GM23338 (cell line): ENCODE measurements at regions not wholly inside any gene's neighbourhood (a gene's known extent, or its start where the extent isn't known, plus 50 kb on each side); places are given as distances from the start of the nearest gene placed in this dataset.

Experiments used
- ATAC-seq: fragments of 200-7000 bp; cut with Tn5 transposase; 3 replicates; pipeline ENCODE4 v1.9.1; 2020
- DNase-seq: peaks from one replicate; pipeline ENCODE4 v3.0.0-alpha.2; 2015; ENCODE audit warnings: low spot score
- H2AFZ ChIP-seq: fragments of 200-600 bp; sonication (generic); 2 replicates; pipeline ENCODE4 v1.8.0; 2016; ENCODE audit warnings: antibody characterized with exemption, mild to moderate bottlenecking, moderate library complexity
- H3F3A ChIP-seq: fragments of 200-600 bp; sonication (generic); replicated peaks from 2 replicates; pipeline ENCODE4 v1.8.0; 2017; ENCODE audit warnings: antibody characterized with exemption, mixed run types, low read depth
- H3K27ac ChIP-seq: fragments of 200-600 bp; sonication (generic); 2 replicates; pipeline ENCODE4 v1.6.1; 2016; ENCODE audit warnings: low read depth
- H3K27me3 ChIP-seq: fragments of 200-600 bp; sonication (generic); 2 replicates; pipeline ENCODE4 v1.8.0; 2016; ENCODE audit warnings: mild to moderate bottlenecking, mixed run types, moderate library complexity; ENCODE audit not compliant: insufficient read depth
- H3K36me3 ChIP-seq: fragments of 200-600 bp; sonication (generic); 2 replicates; pipeline ENCODE4 v1.8.0; 2016; ENCODE audit warnings: mild to moderate bottlenecking; ENCODE audit not compliant: insufficient read depth
- H3K4me1 ChIP-seq: fragments of 200-600 bp; sonication (generic); 2 replicates; pipeline ENCODE4 v1.8.0; 2016; ENCODE audit warnings: mild to moderate bottlenecking, moderate library complexity; ENCODE audit not compliant: insufficient read depth
- H3K4me2 ChIP-seq: fragments of 200-600 bp; sonication (generic); 2 replicates; pipeline ENCODE4 v1.7.1; 2017; ENCODE audit warnings: mixed run types
- H3K4me3 ChIP-seq: fragments of 200-600 bp; sonication (generic); 2 replicates; pipeline ENCODE4 v1.6.1; 2016; ENCODE audit warnings: mixed run types
- H3K79me2 ChIP-seq: fragments of 200-600 bp; sonication (generic); replicated peaks from 2 replicates; pipeline ENCODE4 v1.8.0; 2017; ENCODE audit warnings: mild to moderate bottlenecking; ENCODE audit not compliant: insufficient read depth
- H3K9me2 ChIP-seq: fragments of 200-600 bp; sonication (generic); 2 replicates; pipeline ENCODE4 v1.8.0; 2017; ENCODE audit not compliant: insufficient read depth
- H4K20me1 ChIP-seq: fragments of 200-600 bp; sonication (generic); replicated peaks from 2 replicates; pipeline ENCODE4 v1.8.0; 2017; ENCODE audit warnings: mild to moderate bottlenecking; ENCODE audit not compliant: insufficient read depth
- H3K27ac Mint-ChIP-seq: 2 replicates; pipeline ENCODE4 v1.8.0; 2020; ENCODE audit warnings: inconsistent platforms, mild to moderate bottlenecking, moderate library complexity, mixed read lengths
- H3K27me3 Mint-ChIP-seq: 3 replicates; pipeline ENCODE4 v1.8.0; 2022; ENCODE audit warnings: low read depth, mild to moderate bottlenecking, moderate library complexity, mixed read lengths, inconsistent platforms; ENCODE audit not compliant: insufficient read depth, poor library complexity
- H3K36me3 Mint-ChIP-seq: 3 replicates; pipeline ENCODE4 v1.8.0; 2021; ENCODE audit warnings: low read depth, mild to moderate bottlenecking, inconsistent platforms, moderate library complexity, mixed read lengths
- H3K4me1 Mint-ChIP-seq: 3 replicates; pipeline ENCODE4 v1.8.0; 2020; ENCODE audit warnings: mild to moderate bottlenecking, inconsistent platforms, mixed read lengths
- H3K4me3 Mint-ChIP-seq: 3 replicates; pipeline ENCODE4 v1.8.0; 2021; ENCODE audit warnings: moderate library complexity, mild to moderate bottlenecking, inconsistent platforms, mixed read lengths
- H3K9me3 Mint-ChIP-seq: 3 replicates; pipeline ENCODE4 v1.8.0; 2020; ENCODE audit warnings: moderate library complexity, mild to moderate bottlenecking, inconsistent platforms, mixed read lengths
- CREB1 ChIP-seq: fragments of 250-450 bp; sonication (Bioruptor Pico); IDR thresholded peaks from 2 replicates; pipeline ENCODE4 v1.5.0; 2020; ENCODE audit warnings: low read depth, mild to moderate bottlenecking, moderate library complexity
- EZH2 ChIP-seq: fragments of 200-600 bp; sonication (generic); IDR thresholded peaks from one replicate; pipeline ENCODE4 v1.8.0; 2017; ENCODE audit warnings: antibody characterized with exemption, mild to moderate bottlenecking, low read depth; ENCODE audit not compliant: unreplicated experiment
- EZH2phosphoT487 ChIP-seq: fragments of 200-600 bp; sonication (generic); IDR thresholded peaks from one replicate; pipeline ENCODE4 v1.8.1; 2018; ENCODE audit warnings: antibody characterized with exemption; ENCODE audit not compliant: unreplicated experiment
- JUNB ChIP-seq: IDR thresholded peaks from one replicate; pipeline ENCODE4 v1.6.1; 2016; ENCODE audit warnings: antibody characterized with exemption; ENCODE audit not compliant: unreplicated experiment
- NANOG ChIP-seq: IDR thresholded peaks from 2 replicates; pipeline ENCODE4 v1.6.1; 2016; ENCODE audit warnings: antibody characterized with exemption, borderline replicate concordance
- STAT1 ChIP-seq: IDR thresholded peaks from one replicate; pipeline ENCODE4 v1.6.1; 2016; ENCODE audit warnings: antibody characterized with exemption; ENCODE audit not compliant: unreplicated experiment
- ZNF114 ChIP-seq: fragments of 250-450 bp; sonication (Bioruptor Pico); IDR thresholded peaks from 2 replicates; pipeline ENCODE4 v1.5.0; 2020; ENCODE audit warnings: mild to moderate bottlenecking, moderate library complexity
- ZNF331 ChIP-seq: fragments of 250-450 bp; sonication (Bioruptor Pico); IDR thresholded peaks from 2 replicates; pipeline ENCODE4 v1.5.0; 2020; ENCODE audit warnings: low read depth, mild to moderate bottlenecking, moderate library complexity
- TF ChIP-seq, protein P1 (sequence below), 2 experiments: fragments of 200-600 bp in 1 of 2; sonication (generic) in 1 of 2; conservative IDR thresholded peaks; 2 replicates each; pipeline versions ENCODE4 v1.5.1 to v1.6.1; 2016 to 2017; ENCODE audit warnings: antibody characterized with exemption in 2 of 2, low read depth in 2 of 2, mild to moderate bottlenecking in 2 of 2, moderate library complexity in 1 of 2
- TF ChIP-seq, protein P2 (sequence below): IDR thresholded peaks from one replicate; pipeline ENCODE4 v1.6.1; 2018; ENCODE audit warnings: antibody characterized with exemption; ENCODE audit not compliant: unreplicated experiment
- TF ChIP-seq, protein P3 (sequence below): IDR thresholded peaks from 2 replicates; pipeline ENCODE4 v1.6.1; 2016; ENCODE audit warnings: antibody characterized with exemption

DNA sequence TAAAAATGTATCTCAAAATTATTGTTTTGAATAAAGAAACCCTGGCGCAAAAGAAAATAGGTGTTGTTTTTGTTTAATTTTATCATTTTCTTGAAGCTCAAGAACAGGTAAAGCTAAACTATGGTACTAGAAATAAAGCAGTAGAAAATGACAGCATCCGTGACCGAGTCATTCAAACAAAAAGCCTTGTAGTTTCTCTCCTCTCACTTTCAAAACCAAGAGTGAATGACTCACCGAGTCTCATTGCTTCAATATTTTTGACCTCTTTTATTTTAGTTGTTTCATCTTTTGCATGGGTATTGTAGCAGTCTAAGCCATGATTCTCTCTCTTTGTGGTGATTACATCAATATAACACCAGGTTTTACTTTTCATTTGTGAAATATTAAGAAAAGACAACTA is 396.5 kb downstream of the POM121L12 start:
- no peak for TF ChIP-seq CREB1 (CRISPR knock-in tag)
- no peak for TF ChIP-seq NANOG
- TF ChIP-seq, protein P1, sequence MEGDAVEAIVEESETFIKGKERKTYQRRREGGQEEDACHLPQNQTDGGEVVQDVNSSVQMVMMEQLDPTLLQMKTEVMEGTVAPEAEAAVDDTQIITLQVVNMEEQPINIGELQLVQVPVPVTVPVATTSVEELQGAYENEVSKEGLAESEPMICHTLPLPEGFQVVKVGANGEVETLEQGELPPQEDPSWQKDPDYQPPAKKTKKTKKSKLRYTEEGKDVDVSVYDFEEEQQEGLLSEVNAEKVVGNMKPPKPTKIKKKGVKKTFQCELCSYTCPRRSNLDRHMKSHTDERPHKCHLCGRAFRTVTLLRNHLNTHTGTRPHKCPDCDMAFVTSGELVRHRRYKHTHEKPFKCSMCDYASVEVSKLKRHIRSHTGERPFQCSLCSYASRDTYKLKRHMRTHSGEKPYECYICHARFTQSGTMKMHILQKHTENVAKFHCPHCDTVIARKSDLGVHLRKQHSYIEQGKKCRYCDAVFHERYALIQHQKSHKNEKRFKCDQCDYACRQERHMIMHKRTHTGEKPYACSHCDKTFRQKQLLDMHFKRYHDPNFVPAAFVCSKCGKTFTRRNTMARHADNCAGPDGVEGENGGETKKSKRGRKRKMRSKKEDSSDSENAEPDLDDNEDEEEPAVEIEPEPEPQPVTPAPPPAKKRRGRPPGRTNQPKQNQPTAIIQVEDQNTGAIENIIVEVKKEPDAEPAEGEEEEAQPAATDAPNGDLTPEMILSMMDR (conservative IDR thresholded peaks at IDR 0.05; ENCODE audit: low read depth in 2 of 2) = no peak
- TF ChIP-seq ZNF331 (CRISPR knock-in tag) = no peak
- TF ChIP-seq, protein P2, sequence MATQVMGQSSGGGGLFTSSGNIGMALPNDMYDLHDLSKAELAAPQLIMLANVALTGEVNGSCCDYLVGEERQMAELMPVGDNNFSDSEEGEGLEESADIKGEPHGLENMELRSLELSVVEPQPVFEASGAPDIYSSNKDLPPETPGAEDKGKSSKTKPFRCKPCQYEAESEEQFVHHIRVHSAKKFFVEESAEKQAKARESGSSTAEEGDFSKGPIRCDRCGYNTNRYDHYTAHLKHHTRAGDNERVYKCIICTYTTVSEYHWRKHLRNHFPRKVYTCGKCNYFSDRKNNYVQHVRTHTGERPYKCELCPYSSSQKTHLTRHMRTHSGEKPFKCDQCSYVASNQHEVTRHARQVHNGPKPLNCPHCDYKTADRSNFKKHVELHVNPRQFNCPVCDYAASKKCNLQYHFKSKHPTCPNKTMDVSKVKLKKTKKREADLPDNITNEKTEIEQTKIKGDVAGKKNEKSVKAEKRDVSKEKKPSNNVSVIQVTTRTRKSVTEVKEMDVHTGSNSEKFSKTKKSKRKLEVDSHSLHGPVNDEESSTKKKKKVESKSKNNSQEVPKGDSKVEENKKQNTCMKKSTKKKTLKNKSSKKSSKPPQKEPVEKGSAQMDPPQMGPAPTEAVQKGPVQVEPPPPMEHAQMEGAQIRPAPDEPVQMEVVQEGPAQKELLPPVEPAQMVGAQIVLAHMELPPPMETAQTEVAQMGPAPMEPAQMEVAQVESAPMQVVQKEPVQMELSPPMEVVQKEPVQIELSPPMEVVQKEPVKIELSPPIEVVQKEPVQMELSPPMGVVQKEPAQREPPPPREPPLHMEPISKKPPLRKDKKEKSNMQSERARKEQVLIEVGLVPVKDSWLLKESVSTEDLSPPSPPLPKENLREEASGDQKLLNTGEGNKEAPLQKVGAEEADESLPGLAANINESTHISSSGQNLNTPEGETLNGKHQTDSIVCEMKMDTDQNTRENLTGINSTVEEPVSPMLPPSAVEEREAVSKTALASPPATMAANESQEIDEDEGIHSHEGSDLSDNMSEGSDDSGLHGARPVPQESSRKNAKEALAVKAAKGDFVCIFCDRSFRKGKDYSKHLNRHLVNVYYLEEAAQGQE = no peak
- TF ChIP-seq EZH2 = no peak
- no peak for TF ChIP-seq STAT1
- TF ChIP-seq ZNF114 (CRISPR knock-in tag) = no peak
- no peak for TF ChIP-seq JUNB
- TF ChIP-seq, protein P3, sequence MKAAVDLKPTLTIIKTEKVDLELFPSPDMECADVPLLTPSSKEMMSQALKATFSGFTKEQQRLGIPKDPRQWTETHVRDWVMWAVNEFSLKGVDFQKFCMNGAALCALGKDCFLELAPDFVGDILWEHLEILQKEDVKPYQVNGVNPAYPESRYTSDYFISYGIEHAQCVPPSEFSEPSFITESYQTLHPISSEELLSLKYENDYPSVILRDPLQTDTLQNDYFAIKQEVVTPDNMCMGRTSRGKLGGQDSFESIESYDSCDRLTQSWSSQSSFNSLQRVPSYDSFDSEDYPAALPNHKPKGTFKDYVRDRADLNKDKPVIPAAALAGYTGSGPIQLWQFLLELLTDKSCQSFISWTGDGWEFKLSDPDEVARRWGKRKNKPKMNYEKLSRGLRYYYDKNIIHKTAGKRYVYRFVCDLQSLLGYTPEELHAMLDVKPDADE = no peak
- TF ChIP-seq EZH2phosphoT487 = no peak

More for the DNA sequence above, 396.5 kb downstream of the POM121L12 start:
- Mint-ChIP-seq H3K27me3 (no peaks in the 10 kb centered on the region), H3K36me3 (peaks cover 2% of the 10 kb centered on the region; the same call in 1 of the 3 replicates), H3K27ac (no peak overlapping the region), H3K9me3 (peaks cover 4% of the 10 kb centered on the region; the same call in 2 of the 3 replicates), H3K4me1 (no peaks in the 10 kb centered on the region), H3K4me3 (no peak overlapping the region)
- H3K79me2 ChIP-seq = no peaks in the 10 kb centered on the region
- ATAC-seq (no peak), DNase-seq (no peak)
- H3K27me3 ChIP-seq = no peaks in the 10 kb centered on the region
- no peaks in the 10 kb centered on the region for H3K9me2 ChIP-seq
- H3K27ac ChIP-seq = no peak overlapping the region
- H3K4me1 ChIP-seq = no peaks in the 10 kb centered on the region
- H3K36me3 ChIP-seq = peaks cover 4% of the 10 kb centered on the region; the same call in 1 of the 2 replicates
- H3K4me2 ChIP-seq = no peak overlapping the region
- no peak overlapping the region for H3K4me3 ChIP-seq
- no peaks in the 10 kb centered on the region for H4K20me1 ChIP-seq
- no peak overlapping the region for H2AFZ ChIP-seq
- no peaks in the 10 kb centered on the region for H3F3A ChIP-seq
